Glomerular endothelial cell (primary cell): ENCODE measurements at regions not wholly inside any gene's neighbourhood (a gene's known extent, or its start where the extent isn't known, plus 50 kb on each side); places are given as distances from the start of the nearest gene placed in this dataset.

Experiments
- DNase-seq: peaks from one replicate; pipeline ENCODE4 v3.0.0-alpha.2; 2011; ENCODE audit warnings: low read depth, low spot score; ENCODE audit errors: extremely low read depth

DNA sequence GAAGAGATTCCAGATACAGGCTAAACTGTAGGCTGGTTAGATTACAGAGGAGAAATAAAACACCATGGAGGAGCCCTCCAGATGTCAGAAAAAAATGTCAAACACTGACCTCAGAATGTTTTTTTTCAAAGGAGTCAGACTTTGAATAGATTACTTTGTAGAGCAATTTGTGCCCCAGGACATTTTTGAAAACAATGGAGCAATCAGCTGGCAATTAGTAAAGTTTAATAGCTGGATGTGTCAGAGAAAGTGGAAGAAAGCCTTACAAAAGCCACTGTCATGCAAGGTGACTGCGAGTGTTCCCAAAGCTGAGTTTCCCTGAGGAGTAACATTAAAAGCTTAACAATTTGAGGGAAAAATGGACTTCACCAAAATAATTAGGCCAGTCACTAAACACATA, 417.8 kb upstream of the CTNND2 start:
- DNase-seq: no peak

GRCh38 chr5:12320331-12320730, 416.1 kb upstream of the CTNND2 start:
- no peak for DNase-seq

- no peak for DNase-seq
Measured at GRCh38 chr5:12316812-12317211, 412.6 kb upstream of the CTNND2 start.

- no peak for DNase-seq
Measured at GRCh38 chr5:12315461-12315860, 411.2 kb upstream of the CTNND2 start.

GRCh38 chr5:12313602-12314001, 409.4 kb upstream of the CTNND2 start:
- DNase-seq: no peak

DNA sequence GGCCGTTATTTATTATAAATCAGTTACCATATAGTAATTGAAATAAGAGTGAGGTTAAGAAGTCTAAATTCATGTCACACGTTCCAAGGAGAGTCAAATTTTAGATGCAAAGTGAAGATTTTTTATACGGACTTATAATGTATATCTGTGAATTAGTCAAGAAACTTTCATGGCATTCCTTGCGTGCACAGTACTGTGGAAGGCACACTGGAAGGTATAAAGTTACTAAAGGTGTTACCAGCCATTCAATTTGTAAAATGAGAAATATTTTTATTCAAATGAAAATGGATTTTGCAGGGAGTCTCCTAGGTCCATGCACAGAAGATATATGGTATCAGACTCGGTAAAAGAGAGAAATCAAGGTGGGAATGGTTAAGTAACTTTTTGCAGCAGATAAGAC, 408.1 kb upstream of the CTNND2 start:
- DNase-seq: no peak

DNA sequence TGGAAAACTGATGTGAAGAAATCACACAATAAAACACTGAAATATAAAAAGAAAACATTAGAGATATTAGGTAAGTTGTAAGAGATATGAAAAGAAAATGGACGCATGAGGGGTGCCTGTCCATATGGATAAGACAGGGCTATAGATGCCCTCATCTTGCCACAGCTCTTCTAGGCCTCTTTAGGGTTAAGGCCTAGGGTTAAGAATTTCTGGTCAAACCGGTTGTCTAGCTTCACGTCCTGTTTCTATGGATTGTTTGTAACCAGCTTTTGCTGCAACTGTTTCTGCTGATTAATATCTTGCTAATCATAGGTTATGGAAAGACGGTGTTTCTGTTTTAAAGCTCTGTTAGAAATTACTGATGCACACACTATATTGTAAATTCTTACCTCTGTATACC, 389.9 kb upstream of the CTNND2 start:
- DNase-seq: no peak

DNA sequence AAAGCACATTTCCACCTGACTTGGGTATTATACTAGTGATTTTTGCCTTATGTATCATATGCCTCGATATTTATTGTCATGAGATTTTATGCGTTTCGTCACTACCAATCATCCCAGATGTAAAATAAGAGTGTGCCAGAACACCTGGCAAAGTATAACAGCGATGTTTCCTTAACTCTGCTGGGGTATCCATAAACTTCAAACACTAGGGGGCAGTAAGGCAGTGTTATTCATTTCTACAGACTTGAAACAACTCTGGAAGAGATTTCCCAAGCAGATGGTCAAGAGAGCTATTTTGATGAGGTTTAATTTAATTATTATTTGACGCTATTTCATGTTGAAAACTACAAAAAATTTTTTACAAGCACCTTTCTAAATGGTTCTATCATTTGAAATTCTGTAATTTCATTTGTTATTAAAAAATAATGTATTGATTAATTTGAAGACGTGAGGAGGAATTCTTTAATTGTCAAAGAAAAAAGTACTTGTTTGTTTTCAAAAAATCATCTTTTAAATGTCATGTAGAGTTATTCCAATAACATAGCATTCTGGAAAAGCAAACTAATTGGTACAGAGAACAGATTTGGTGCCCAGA, 388.5 kb upstream of the CTNND2 start:
- DNase-seq: no peak

GRCh38 chr5:12284604-12285003, 380.4 kb upstream of the CTNND2 start:
- no peak for DNase-seq

GRCh38 chr5:12277504-12278192, 373.4 kb upstream of the CTNND2 start:
- no peak for DNase-seq

DNA sequence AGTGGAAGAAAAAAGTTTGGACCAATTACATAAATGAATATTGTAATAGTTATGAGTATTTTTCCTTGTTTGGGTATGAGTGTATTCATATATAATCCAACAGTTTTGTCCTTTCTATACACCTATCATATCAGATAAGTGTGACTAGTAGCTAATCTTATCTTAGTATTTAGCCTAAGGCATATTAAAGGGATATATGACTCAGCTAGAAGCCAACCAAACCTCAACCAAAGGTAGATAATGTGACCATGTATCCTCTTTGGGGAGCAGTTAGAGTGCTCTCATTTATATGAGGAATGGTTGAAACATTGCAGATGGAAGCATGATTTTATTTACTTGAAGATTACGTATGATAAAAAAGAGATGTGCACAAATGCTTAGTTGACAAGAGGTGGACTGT, 370.0 kb upstream of the CTNND2 start:
- no peak for DNase-seq

- no peak for DNase-seq
Measured at GRCh38 chr5:12272389-12272788, 368.1 kb upstream of the CTNND2 start.

GRCh38 chr5:12270914-12271313, 366.7 kb upstream of the CTNND2 start:
- DNase-seq: no peak

GRCh38 chr5:12269164-12269563, 364.9 kb upstream of the CTNND2 start:
- DNase-seq: no peak

DNA sequence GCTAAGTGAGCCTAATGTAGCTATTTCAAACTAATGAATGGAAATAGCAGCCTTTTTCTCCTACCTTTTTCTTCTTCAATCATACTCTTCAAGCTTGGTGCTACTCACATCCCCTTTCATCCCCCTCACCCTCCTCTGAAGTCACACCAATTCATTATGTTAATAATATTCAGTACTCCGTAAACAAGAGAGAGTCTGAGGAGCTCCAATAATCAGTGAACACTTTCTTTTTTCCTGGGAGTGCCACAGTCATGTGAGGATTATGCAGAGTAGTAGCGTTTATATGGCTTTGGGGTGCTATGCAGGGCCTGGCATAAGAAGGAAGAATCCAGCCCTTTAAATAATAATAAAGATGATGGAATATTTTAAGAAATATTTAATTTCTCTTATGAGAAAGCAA, 354.3 kb upstream of the CTNND2 start:
- no peak for DNase-seq

GRCh38 chr5:12250454-12250853, 346.2 kb upstream of the CTNND2 start:
- DNase-seq: no peak

- no peak for DNase-seq
Measured at GRCh38 chr5:12248831-12249230, 344.6 kb upstream of the CTNND2 start.

GRCh38 chr5:12246036-12246435, 341.8 kb upstream of the CTNND2 start:
- DNase-seq: no peak

GRCh38 chr5:12245429-12245828, 341.2 kb upstream of the CTNND2 start:
- DNase-seq: no peak

DNA sequence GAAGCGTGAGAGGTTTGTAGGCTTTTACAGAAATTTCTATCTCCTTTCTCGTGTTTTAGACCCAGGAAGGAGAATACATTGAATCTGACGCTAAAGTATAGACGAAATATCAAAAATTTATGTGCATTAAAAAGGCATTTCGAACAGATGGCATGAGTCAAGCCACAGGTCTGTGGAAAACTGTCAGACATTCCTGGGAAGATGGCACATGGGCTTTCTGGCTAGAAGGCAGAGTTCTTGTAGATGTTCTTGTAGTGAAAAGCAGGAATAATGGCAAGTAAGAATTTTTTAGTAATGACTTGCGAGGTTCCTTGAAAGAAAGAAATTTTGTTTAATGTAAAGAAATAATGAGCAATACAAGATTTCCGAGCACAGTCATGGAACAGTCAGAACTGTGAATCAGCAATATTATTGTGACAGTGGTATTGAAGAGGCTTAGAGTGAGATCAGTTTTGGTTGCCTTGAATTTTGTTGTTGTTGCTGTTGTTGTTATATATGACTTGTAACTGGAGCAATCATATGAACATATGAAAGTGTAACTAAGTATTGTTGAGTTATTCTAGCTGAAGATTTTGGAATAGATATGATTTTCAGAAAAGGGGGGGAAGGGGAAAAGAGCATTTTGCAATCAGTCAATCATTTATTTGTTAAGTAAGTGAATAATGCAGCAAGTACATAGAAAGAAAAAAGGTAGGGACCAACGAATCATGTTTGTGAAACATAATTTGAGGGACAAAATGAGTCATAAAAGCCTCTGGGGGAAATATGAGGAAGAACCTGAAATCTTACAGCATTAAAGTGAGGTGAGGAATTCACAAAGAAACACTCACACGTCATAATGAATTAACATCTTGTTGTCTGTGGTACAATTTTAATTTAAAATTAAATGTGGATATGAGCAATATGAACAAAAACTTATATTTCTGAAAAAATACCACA, 339.0 kb upstream of the CTNND2 start:
- DNase-seq: no peak

- no peak for DNase-seq
Measured at GRCh38 chr5:12237837-12238575, 333.8 kb upstream of the CTNND2 start.
